Embryonic facial prominence (tissue), 1 donor: ENCODE measurements at regions not wholly inside any gene's neighbourhood (a gene's known extent, or its start where the extent isn't known, plus 50 kb on each side); places are given as distances from the start of the nearest gene placed in this dataset.
"Not testable (repeated sequence)": the region's sequence is repeated elsewhere in the genome, so short reads cannot be mapped to it uniquely, and the experiment has no call there.

Experiments used
- DNase-seq: peaks from one replicate; pipeline ENCODE4 v3.0.0-alpha.2; 2016; ENCODE audit errors: extremely low spot score

GRCh38 chr6:9126034-9126433 is 690.7 kb upstream of the SLC35B3 start:
- DNase-seq = not testable (repeated sequence)

- no peak for DNase-seq
These were observed 686.2 kb upstream of the SLC35B3 start for GRCh38 chr6:9121549-9121948.

- no peak for DNase-seq
These were observed 680.7 kb upstream of the SLC35B3 start for GRCh38 chr6:9116026-9116425.

- DNase-seq = no peak
These were observed 677.2 kb upstream of the SLC35B3 start for GRCh38 chr6:9112544-9112943.

GRCh38 chr6:9103876-9104521 is 668.7 kb upstream of the SLC35B3 start:
- no peak for DNase-seq

- no peak for DNase-seq
These were observed 666.6 kb upstream of the SLC35B3 start for GRCh38 chr6:9101920-9102319.

- no peak for DNase-seq
These were observed 665.7 kb upstream of the SLC35B3 start for GRCh38 chr6:9100869-9101580.

GRCh38 chr6:9095729-9096128 is 660.4 kb upstream of the SLC35B3 start:
- DNase-seq = no peak

GRCh38 chr6:9095137-9095536 is 659.8 kb upstream of the SLC35B3 start:
- no peak for DNase-seq

- DNase-seq = no peak
These were observed 654.4 kb upstream of the SLC35B3 start for GRCh38 chr6:9089724-9090123.

GRCh38 chr6:9087470-9087869 is 652.1 kb upstream of the SLC35B3 start:
- no peak for DNase-seq

- DNase-seq = no peak
These were observed 651.0 kb upstream of the SLC35B3 start for GRCh38 chr6:9086331-9086730.

- no peak for DNase-seq
These were observed 650.3 kb upstream of the SLC35B3 start for GRCh38 chr6:9085709-9086070.

- no peak for DNase-seq
These were observed 649.8 kb upstream of the SLC35B3 start for GRCh38 chr6:9085054-9085708.

GRCh38 chr6:9083108-9083507 is 647.8 kb upstream of the SLC35B3 start:
- DNase-seq = no peak

- no peak for DNase-seq
These were observed 631.4 kb upstream of the SLC35B3 start for GRCh38 chr6:9066726-9067125.

- DNase-seq = no peak
These were observed 628.8 kb upstream of the SLC35B3 start for GRCh38 chr6:9064156-9064555.

- no peak for DNase-seq
These were observed 627.3 kb upstream of the SLC35B3 start for GRCh38 chr6:9062596-9062995.

- no peak for DNase-seq
These were observed 622.6 kb upstream of the SLC35B3 start for GRCh38 chr6:9057937-9058336.

- DNase-seq = no peak
These were observed 621.2 kb upstream of the SLC35B3 start for GRCh38 chr6:9056556-9056955.

GRCh38 chr6:9044426-9044825 is 609.1 kb upstream of the SLC35B3 start:
- no peak for DNase-seq

GRCh38 chr6:9040718-9041117 is 605.4 kb upstream of the SLC35B3 start:
- no peak for DNase-seq

- no peak for DNase-seq
These were observed 603.9 kb upstream of the SLC35B3 start for GRCh38 chr6:9039258-9039657.
